HEK293T (cell line): ENCODE measurements at regions not wholly inside any gene's neighbourhood (a gene's known extent, or its start where the extent isn't known, plus 50 kb on each side); places are given as distances from the start of the nearest gene placed in this dataset.

Source experiments
- BHLHE40 ChIP-seq: fragments of 450-650 bp; IDR thresholded peaks from 2 replicates; pipeline ENCODE4 v1.6.1; 2016; ENCODE audit warnings: mild to moderate bottlenecking, moderate library complexity, borderline replicate concordance
- ELF4 ChIP-seq: fragments of 450-650 bp; IDR thresholded peaks from 2 replicates; pipeline ENCODE4 v1.6.1; 2017; ENCODE audit warnings: antibody characterized with exemption
- SP1 ChIP-seq: fragments of 450-650 bp; IDR thresholded peaks from 2 replicates; pipeline ENCODE4 v1.6.1; 2017
- SUZ12 ChIP-seq: fragments of 450-650 bp; IDR thresholded peaks from 2 replicates; pipeline ENCODE4 v1.6.1; 2016; ENCODE audit warnings: mild to moderate bottlenecking

GRCh38 chr12:30278401-30278800 lies 417.3 kb downstream of the IPO8 start:
- TF ChIP-seq SUZ12 = no peak
- no peak for TF ChIP-seq ELF4
- no peak for TF ChIP-seq BHLHE40
- TF ChIP-seq SP1 = no peak
